Neural cell (in vitro differentiated cells): ENCODE measurements at regions not wholly inside any gene's neighbourhood (a gene's known extent, or its start where the extent isn't known, plus 50 kb on each side); places are given as distances from the start of the nearest gene placed in this dataset.

Experiments
- H2AFZ ChIP-seq: fragments of 200-600, 300-800 bp; sonication (generic), shearing (Covaris generic); 2 replicates; pipeline ENCODE4 v1.6.0; 2014; ENCODE audit warnings: low read depth, mild to moderate bottlenecking, antibody characterized with exemption, low read length, moderate library complexity
- H3F3A ChIP-seq: fragments of 200-600 bp; shearing (Covaris generic); 2 replicates; pipeline ENCODE4 v1.6.1; 2016; ENCODE audit warnings: mild to moderate bottlenecking, moderate library complexity, mixed read lengths, antibody characterized with exemption, low read length; ENCODE audit not compliant: insufficient read depth, poor library complexity, severe bottlenecking
- H3K27ac ChIP-seq: fragments of 200-600, 300-800 bp; sonication (generic), shearing (Covaris generic); 2 replicates; pipeline ENCODE4 v1.5.1; 2014; ENCODE audit warnings: mild to moderate bottlenecking, low read length, moderate library complexity
- H3K27me3 ChIP-seq: fragments of 300-800, 200-600 bp; sonication (generic), shearing (Covaris generic); 2 replicates; pipeline ENCODE4 v1.6.0; 2014; ENCODE audit warnings: mild to moderate bottlenecking, low read depth, low read length, moderate library complexity; ENCODE audit not compliant: insufficient read depth
- H3K36me3 ChIP-seq: fragments of 300-800, 200-600 bp; sonication (generic), shearing (Covaris generic); 2 replicates; pipeline ENCODE4 v1.5.1; 2014; ENCODE audit warnings: mild to moderate bottlenecking, antibody characterized with exemption, low read length, moderate library complexity; ENCODE audit not compliant: insufficient read depth
- H3K4me2 ChIP-seq: fragments of 300-800, 200-600 bp; sonication (generic), shearing (Covaris generic); 2 replicates; pipeline ENCODE4 v1.6.0; 2014; ENCODE audit warnings: mild to moderate bottlenecking, low read length
- H3K4me3 ChIP-seq: fragments of 300-800, 200-600 bp; sonication (generic), shearing (Covaris generic); 2 replicates; pipeline ENCODE4 v1.5.1; 2014; ENCODE audit warnings: mild to moderate bottlenecking, low read length, moderate library complexity
- H3K79me2 ChIP-seq: fragments of 200-600 bp; shearing (Covaris generic); replicated peaks from 2 replicates; pipeline ENCODE4 v1.6.0; 2014; ENCODE audit warnings: mild to moderate bottlenecking, low read length, moderate library complexity; ENCODE audit not compliant: insufficient read depth
- H3K9ac ChIP-seq: fragments of 300-800, 200-600 bp; sonication (generic), shearing (Covaris generic); 2 replicates; pipeline ENCODE4 v1.6.1; 2016; ENCODE audit warnings: mild to moderate bottlenecking, low read length, mixed read lengths
- H3K9me2 ChIP-seq: fragments of 200-600 bp; shearing (Covaris generic); 2 replicates; pipeline ENCODE4 v1.6.1; 2016; ENCODE audit warnings: mild to moderate bottlenecking, low read length, mixed read lengths; ENCODE audit not compliant: insufficient read depth
- H3K9me3 ChIP-seq: fragments of 200-600, 300-800 bp; sonication (generic), shearing (Covaris generic); 2 replicates; pipeline ENCODE4 v1.6.1; 2016; ENCODE audit warnings: mild to moderate bottlenecking, mixed run types, low read length, moderate library complexity, mixed read lengths
- H4K20me1 ChIP-seq: fragments of 200-600 bp; shearing (Covaris generic); 2 replicates; pipeline ENCODE4 v1.6.1; 2016; ENCODE audit warnings: mild to moderate bottlenecking, mixed run types; ENCODE audit not compliant: insufficient read depth
- EP300 ChIP-seq: fragments of 450-650 bp; conservative IDR thresholded peaks from 2 replicates; pipeline ENCODE4 v1.6.1; 2014; ENCODE audit warnings: antibody characterized with exemption, mild to moderate bottlenecking, moderate library complexity; ENCODE audit not compliant: poor library complexity, severe bottlenecking
- EZH2 ChIP-seq: fragments of 200-600, 300-800 bp; shearing (Covaris generic), sonication (generic); IDR thresholded peaks from 2 replicates; pipeline ENCODE4 v1.6.1; 2014; ENCODE audit warnings: antibody characterized with exemption, low read length, borderline replicate concordance, mild to moderate bottlenecking; ENCODE audit not compliant: insufficient read depth, poor library complexity, severe bottlenecking
- MXI1 ChIP-seq: fragments of 450-650 bp; conservative IDR thresholded peaks from 2 replicates; pipeline ENCODE4 v1.6.1; 2014; ENCODE audit warnings: antibody characterized with exemption, mild to moderate bottlenecking; ENCODE audit not compliant: poor library complexity, severe bottlenecking
- POLR2AphosphoS5 ChIP-seq: IDR thresholded peaks from 2 replicates; pipeline ENCODE4 v1.6.1; 2012
- RAD21 ChIP-seq: fragments of 450-650 bp; conservative IDR thresholded peaks from 2 replicates; pipeline ENCODE4 v1.6.1; 2014; ENCODE audit warnings: antibody characterized with exemption, mild to moderate bottlenecking, moderate library complexity
- SMC3 ChIP-seq: fragments of 450-650 bp; conservative IDR thresholded peaks from 2 replicates; pipeline ENCODE4 v1.6.1; 2014; ENCODE audit warnings: antibody characterized with exemption, mild to moderate bottlenecking, moderate library complexity; ENCODE audit not compliant: poor library complexity
- TAF1 ChIP-seq: IDR thresholded peaks from 2 replicates; pipeline ENCODE4 v1.6.1; 2012; ENCODE audit warnings: low read depth
- TF ChIP-seq, protein P1 (sequence below): IDR thresholded peaks from 2 replicates; pipeline ENCODE4 v1.6.1; 2012; ENCODE audit warnings: borderline replicate concordance
- TF ChIP-seq, protein P2 (sequence below): fragments of 450-650 bp; IDR thresholded peaks from 2 replicates; pipeline ENCODE4 v1.5.1; 2014; ENCODE audit warnings: antibody characterized with exemption, mild to moderate bottlenecking, moderate library complexity; ENCODE audit not compliant: poor library complexity, severe bottlenecking

GRCh38 chr6:3593161-3593560 is 136.3 kb upstream of the SLC22A23 start:
- H3K9me2 ChIP-seq = no peaks in the 10 kb centered on the region
- H3K27ac ChIP-seq = no peak overlapping the region
- TF ChIP-seq, protein P1, sequence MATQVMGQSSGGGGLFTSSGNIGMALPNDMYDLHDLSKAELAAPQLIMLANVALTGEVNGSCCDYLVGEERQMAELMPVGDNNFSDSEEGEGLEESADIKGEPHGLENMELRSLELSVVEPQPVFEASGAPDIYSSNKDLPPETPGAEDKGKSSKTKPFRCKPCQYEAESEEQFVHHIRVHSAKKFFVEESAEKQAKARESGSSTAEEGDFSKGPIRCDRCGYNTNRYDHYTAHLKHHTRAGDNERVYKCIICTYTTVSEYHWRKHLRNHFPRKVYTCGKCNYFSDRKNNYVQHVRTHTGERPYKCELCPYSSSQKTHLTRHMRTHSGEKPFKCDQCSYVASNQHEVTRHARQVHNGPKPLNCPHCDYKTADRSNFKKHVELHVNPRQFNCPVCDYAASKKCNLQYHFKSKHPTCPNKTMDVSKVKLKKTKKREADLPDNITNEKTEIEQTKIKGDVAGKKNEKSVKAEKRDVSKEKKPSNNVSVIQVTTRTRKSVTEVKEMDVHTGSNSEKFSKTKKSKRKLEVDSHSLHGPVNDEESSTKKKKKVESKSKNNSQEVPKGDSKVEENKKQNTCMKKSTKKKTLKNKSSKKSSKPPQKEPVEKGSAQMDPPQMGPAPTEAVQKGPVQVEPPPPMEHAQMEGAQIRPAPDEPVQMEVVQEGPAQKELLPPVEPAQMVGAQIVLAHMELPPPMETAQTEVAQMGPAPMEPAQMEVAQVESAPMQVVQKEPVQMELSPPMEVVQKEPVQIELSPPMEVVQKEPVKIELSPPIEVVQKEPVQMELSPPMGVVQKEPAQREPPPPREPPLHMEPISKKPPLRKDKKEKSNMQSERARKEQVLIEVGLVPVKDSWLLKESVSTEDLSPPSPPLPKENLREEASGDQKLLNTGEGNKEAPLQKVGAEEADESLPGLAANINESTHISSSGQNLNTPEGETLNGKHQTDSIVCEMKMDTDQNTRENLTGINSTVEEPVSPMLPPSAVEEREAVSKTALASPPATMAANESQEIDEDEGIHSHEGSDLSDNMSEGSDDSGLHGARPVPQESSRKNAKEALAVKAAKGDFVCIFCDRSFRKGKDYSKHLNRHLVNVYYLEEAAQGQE = no peak
- TF ChIP-seq, protein P2, sequence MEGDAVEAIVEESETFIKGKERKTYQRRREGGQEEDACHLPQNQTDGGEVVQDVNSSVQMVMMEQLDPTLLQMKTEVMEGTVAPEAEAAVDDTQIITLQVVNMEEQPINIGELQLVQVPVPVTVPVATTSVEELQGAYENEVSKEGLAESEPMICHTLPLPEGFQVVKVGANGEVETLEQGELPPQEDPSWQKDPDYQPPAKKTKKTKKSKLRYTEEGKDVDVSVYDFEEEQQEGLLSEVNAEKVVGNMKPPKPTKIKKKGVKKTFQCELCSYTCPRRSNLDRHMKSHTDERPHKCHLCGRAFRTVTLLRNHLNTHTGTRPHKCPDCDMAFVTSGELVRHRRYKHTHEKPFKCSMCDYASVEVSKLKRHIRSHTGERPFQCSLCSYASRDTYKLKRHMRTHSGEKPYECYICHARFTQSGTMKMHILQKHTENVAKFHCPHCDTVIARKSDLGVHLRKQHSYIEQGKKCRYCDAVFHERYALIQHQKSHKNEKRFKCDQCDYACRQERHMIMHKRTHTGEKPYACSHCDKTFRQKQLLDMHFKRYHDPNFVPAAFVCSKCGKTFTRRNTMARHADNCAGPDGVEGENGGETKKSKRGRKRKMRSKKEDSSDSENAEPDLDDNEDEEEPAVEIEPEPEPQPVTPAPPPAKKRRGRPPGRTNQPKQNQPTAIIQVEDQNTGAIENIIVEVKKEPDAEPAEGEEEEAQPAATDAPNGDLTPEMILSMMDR = no peak
- no peak for TF ChIP-seq EP300
- no peak for TF ChIP-seq RAD21
- TF ChIP-seq TAF1 = no peak
- no peak for TF ChIP-seq POLR2AphosphoS5
- TF ChIP-seq SMC3 = no peak
- TF ChIP-seq EZH2 = no peak
- TF ChIP-seq MXI1 = no peak
- H3K9me3 ChIP-seq = no peaks in the 10 kb centered on the region
- no peaks in the 10 kb centered on the region for H4K20me1 ChIP-seq
- no peak overlapping the region for H3K4me2 ChIP-seq
- no peak overlapping the region for H3K4me3 ChIP-seq
- no peaks in the 10 kb centered on the region for H3K79me2 ChIP-seq
- H3K27me3 ChIP-seq = no peaks in the 10 kb centered on the region
- H3F3A ChIP-seq = no peaks in the 10 kb centered on the region
- no peaks in the 10 kb centered on the region for H3K36me3 ChIP-seq
- H2AFZ ChIP-seq = no peak overlapping the region
- no peak overlapping the region for H3K9ac ChIP-seq

GRCh38 chr6:3592371-3592941 is 135.6 kb upstream of the SLC22A23 start:
- Histone ChIP-seq H3F3A (no peaks in the 10 kb centered on the region), H3K9me2 (no peaks in the 10 kb centered on the region), H3K27me3 (no peaks in the 10 kb centered on the region), H2AFZ (no peak overlapping the region), H3K9me3 (peaks cover 2% of the 10 kb centered on the region), H3K4me3 (no peak overlapping the region), H3K79me2 (no peaks in the 10 kb centered on the region), H3K4me2 (no peak overlapping the region), H4K20me1 (no peaks in the 10 kb centered on the region), H3K27ac (no peak overlapping the region), H3K36me3 (no peaks in the 10 kb centered on the region), H3K9ac (no peak overlapping the region)
- TF ChIP-seq, protein P2 = no peak
- TF ChIP-seq EP300 = no peak
